HuH-7.5 (cell line): ENCODE measurements at regions not wholly inside any gene's neighbourhood (a gene's known extent, or its start where the extent isn't known, plus 50 kb on each side); places are given as distances from the start of the nearest gene placed in this dataset.
"Not testable (repeated sequence)": the region's sequence is repeated elsewhere in the genome, so short reads cannot be mapped to it uniquely, and the experiment has no call there.

ENCODE experiments used
- DNase-seq: peaks from one replicate; pipeline ENCODE4 v3.0.0; 2011; ENCODE audit warnings: low spot score

DNA sequence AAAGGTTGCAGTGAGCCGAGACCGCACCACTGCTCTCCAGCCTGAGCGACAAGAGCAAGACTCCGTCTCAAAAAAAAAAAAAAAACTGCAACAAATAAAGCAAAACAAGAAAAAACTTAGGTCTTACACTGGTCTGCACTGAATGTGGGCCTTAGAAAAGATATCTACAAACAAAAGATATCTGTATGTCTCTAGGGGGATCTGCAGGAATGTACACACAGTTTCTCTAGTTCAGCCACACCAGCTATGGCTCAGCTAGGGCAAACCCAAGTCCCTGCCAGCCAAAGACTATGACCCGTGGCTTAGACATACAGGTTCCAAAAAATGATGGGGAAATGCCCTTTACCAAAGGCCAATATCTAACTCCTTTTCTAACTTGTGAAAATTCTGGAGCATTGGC, 202.4 kb upstream of the KAZN start:
- no peak for DNase-seq

DNA sequence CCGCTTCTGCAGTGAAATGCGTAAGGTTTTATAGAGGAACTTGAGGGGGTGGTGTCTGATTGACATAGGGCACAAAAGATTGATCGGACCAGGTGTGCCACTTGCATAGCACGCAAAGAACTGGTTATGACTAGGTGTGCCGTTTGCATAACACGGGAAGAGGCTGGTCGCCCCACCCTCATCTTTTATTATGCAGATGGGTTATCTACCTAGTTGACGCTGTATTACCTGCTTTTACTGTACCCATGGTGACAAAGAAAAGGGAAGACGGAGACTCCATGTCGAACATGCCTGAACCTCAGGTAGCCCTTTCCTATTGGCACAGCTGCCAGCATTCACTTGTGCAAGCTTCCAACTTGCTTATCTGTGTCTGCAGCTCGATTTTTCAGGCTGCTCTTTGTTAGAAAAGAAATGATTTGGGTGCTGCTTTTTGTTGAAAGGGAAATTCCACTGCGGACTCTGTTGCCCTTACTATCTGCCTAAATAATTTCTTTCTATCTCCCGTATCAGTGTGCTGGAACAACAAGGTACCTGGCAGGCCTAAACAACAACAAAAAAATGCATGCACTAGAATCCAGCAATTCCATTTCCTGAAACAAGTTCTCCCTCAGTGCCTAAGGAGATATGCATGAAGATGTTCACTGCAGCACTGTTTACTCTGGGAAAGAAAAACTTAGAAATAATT, 194.4 kb upstream of the KAZN start:
- DNase-seq: no peak

DNA sequence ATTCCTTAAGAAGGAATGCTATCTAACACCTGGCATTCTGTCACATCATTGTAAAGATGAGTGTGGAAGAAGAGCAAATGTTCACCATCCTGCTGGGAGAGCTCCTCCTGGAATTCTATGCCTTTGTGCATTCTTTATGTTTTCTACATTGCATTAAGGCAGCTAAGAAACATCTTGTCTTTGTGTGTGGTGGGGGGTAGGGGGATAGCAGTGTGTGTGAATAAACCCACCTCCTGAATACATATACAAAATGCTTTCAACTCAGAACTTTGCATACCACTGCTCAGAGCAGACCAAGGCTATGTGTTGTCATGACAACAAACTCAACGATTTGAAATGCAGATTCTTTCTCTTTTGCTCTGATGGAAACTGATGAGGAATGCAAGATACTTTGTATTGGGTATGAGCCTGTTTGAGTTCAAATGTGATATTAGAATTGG, 193.6 kb upstream of the KAZN start:
- DNase-seq: no peak

DNA sequence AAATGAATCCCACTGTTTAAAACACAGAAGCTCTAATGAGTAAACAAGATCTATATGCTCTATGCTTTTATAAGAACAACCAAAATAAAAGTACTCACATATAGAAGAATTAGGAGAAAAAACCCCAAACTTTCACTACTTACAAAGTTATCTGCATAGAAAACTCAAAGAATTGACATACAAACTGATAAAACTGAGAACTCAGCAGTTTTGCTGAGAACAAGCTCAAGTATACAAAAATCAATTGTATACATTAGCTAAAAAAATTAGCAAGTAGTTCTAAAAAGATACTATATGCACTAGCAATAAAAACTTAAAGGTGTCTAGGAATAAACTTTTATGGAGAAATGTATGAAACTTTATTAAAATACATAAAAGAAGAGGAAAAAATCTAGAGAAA, 186.2 kb upstream of the KAZN start:
- no peak for DNase-seq

DNA sequence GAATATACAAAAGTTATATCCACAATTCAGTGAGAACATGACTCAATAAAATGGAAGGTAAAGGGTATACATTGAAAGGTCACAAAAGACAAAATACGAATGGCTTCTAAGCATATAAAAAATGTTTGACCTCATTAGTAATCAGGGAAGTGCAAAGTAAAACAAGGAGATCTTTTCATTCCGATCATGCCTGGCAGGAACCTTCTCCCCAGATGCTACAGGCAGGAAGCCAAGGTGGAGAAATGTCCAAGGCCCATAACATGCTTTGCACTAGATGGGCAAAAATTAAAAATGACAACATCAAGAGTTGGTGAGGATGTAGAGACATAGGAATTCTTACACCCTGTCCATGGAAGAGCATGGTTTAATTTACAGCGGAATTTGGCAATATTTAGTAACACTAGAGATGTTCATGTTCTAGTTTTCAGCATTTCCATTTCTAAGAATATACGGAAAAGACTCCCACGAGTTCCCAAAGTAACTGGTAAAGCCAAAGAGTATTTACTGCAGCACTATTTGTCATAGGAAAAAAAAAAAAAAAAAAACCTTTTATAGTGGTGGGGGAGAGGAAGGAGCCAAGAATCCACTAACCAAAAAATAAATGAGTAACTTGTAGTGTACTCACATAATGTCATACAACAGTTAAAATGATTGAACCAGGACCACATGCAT, 184.5 kb upstream of the KAZN start:
- DNase-seq: no peak

DNA sequence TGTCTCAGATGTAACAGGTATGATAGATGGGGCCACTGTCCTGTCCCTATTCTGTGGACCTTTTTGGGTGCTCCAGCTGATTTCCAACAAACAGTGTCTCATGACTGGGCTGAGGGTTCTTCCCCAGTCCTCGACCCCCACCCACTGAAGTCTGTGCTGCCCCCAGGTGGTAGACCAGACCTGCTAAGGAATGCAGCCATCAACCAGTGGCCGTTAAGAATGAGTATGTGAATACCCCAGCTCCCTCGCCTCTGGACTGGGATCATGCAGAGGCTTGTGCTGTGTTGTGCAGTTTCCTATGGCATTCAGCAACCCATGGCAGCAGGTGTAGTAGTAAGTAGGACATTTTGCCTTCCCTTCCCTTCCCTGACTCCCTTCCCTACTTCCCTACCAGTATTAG, 183.1 kb upstream of the KAZN start:
- no peak for DNase-seq

DNA sequence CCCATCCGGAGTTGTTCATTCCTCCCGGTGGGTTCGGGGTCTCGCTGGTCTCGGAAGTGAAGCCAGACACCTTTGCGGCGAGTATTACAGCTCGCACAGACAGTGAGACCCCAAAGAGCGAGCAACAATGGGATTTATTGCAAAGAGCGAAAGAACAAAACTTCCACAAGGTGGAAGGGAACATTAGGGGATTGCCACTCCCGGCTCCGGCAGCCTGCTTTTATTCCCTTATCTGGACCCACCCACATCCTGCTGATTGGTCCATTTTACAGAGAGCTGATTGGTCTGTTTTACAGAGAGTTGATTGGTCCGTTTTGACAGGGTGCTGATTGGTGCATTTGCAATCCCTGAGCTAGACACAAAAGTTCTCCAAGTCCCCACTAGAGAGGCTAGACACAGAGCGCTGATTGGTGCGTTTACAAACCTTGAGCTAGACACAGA, 178.7 kb upstream of the KAZN start:
- DNase-seq: not testable (repeated sequence)

DNA sequence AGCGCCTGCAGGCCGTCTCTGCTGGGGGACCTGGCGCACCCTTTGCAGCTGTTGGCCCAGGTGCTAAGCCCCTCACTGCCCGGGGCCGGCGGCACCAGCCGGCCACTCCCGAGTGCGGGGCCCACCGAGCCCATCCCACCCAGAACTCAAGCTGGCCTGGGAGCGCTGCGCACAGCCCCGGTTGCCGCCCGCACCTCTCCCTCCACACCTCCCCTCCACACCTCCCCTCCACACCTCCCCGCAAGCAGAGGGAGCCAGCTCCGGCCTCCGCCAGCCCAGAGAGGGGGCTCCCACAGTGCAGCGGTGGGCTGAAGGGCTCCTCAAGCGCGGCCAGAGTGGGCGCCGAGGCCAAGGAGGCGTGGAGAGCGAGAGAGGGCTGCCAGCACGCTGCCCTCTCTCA, 177.8 kb upstream of the KAZN start:
- DNase-seq: no peak

DNA sequence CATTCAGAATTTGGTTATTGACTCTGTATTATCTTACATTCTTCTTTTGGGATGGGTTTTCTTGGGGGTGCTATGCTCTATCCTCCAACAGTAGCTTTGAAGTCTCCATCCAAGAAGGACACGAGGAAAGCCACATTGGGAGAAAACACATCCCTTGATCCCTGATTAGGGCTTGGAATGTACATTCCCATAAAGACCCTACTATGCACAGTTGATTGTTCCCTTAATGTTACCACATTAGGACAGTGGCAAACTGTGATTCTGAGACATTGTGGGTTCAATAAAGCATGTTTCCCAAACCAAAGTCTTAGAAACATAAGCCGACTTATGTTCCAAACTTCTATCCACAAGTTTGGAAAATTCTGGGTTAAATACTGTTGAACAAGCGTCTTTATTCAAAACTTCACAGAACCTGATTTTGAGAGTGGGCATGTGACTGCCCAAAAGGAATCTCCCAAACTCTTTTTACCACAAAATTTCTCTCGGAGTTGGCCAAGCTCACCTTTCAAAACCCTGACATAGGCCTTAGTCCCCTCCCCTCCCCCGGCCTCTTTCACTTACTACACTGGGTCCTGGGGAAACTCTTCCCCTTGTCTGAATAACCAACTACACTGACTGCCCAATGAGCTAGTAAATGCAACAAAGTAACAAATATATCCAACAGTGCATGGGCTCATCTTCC, 177.0 kb upstream of the KAZN start:
- no peak for DNase-seq

DNA sequence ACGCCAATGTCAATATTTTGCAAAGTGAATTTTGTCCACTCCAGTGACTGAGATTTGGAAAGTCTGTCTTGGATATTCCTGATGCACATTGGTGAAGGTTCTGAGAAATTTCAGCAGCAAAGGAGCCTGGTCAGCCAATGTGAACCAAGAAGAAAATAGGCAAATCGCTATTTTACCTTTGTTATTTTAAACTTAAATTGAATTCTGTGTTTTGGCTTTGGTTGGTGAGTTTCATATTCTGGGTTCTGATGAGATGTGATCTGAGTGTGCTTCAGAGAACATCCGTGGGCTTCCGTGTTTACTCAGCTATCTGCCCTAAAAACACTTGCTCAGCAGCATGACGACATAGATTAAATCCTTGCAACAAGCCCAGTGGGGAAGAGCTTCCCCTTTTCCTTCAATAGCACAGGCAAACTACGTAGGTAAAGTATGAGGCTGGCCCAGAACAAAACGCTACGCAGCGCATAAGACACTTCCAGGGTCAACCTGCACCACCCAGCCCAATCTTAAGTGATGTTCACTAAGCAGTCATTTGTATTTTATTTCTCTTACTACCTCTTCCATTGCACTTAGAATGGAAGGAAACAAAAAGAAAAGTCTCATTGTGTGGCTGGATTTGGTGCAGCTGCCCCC, 176.4 kb upstream of the KAZN start:
- DNase-seq: no peak

DNA sequence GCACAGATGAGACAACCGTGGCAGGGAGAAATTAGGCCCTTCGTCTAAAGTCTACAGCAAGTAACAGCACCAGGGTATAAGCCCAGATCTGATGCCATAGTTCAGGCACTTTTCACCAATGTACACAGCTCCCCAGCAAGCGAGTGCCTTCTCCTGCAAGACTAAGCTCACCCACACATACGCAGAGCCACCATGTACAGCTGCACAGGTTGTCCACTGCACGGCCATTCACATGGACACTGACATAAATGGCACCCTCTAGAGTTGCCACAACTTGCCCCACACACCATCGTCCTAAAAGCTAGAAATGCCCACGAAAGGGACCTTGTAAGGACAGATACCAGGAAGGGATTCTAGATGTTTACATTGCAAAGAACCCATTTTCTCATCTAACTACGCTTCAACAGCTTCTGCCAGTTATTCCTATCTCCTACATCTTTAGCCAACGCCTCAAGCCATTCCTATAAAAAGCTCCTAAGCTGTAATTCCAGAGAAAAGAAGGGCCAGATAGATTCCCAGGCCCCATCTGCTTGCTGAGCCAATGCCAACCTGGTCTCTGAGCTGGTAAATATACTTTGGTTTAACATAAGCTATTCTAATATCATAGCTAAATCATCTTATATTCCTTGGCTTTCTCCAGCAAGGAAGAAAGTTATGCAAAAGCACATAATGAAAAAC, 174.0 kb upstream of the KAZN start:
- no peak for DNase-seq

DNA sequence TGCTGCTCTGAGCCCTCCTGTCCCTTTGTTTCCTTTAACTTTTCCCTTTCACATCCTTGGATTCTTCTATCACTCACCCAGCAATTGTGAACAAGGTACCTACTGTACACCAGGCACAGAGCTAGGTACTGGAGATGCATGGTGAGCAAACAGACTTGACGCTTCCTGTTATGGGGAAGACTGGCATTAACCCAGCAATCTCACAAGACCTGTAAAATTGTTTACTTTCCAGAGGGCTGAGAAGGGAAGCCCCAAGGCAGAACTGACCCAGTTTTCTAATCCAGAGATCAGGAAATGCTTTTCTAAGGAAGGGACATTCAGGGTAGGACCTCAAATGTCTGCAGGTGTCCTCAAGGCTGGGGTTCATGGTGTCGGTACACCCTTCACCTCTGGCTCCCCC, 171.6 kb upstream of the KAZN start:
- DNase-seq: no peak

DNA sequence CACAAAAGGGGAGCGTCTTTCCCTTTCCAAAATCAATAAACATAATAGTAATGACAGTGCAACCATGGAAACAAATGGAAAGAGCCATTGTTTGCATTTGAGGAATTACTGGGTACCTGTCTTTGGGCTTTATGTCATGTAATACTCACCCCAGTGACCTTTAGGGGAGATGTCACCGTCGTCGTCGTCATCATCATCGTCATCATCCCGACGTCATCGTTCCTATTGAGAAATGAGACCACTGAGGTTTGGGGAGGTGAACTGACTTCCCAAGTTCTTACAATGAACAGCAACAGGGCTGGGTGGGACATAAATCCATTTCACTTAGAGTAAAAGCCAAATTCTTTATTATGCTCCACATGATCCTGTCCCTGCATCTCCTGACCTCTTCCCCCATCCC, 168.9 kb upstream of the KAZN start:
- no peak for DNase-seq

DNA sequence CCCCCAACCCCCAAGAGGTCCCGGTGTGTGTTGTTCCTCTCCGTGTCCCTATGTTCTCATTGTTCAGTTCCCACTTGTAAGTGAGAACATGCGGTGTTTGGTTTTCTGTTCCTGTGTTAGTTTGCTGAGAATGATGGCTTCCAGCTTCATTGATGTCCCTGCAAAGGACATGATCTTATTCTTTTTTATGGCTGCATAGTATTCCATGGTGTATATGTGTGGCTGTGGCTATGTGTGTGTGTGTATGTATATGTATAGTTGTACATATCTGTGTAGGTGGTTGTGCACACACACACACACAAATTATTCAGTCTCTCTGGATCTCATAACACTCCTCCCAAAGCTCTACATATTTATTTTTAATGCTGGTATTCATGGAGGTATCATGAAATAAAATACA, 165.8 kb upstream of the KAZN start:
- not testable (repeated sequence) for DNase-seq

DNA sequence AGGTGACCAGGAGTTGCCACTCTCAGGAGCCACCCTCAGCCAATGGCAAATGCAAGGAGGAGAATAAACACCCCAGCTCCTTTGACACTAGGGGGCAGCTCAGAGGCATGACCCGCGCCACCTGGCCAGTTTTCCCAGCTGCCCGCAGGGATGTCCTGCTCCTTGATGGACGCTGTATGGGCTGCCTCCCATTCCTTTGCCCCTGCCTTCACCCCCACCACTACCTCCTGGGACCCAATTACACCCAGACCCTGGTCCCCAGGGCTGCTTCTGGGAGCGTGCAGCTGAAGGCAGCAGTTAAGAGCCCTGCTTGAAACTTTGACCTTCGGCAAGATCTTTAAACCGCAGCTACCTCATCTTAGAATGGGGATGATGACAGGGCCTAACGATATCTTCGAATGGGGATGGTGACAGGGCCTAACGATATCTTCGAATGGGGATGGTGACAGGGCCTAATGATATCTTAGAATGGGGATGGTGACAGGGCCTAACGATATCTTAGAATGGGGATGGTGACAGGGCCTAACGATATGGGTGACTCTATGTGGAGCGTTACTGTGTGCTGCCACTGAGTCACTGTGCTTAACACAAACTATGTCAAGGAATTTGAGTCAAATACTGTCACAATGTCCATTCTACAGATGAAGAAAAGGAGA, 163.0 kb upstream of the KAZN start:
- DNase-seq: peak; percentile 26

DNA sequence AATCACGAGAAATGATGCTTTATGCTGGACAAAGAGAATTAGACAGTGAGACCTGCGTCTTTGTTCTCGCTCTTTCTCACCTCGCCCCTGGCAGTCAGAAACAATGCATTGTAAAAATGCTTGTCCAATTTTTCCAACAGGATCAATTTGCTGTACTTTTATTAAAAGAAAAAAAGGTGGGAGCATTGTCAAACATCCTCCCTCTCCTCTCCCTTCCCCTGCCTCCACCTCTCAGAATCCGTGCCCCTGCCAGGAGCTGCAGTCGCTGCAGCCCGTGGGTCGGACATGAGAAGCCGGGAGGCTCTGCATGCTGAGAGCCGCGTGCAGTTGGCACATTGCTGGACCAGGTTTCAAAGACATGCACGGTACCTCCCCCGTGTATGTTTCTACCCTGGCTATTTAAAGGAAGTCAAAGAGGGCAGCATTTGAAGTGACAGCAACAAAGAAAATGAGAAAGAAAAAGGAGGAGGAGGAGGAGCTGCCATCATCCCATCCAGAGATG, 161.0 kb upstream of the KAZN start:
- DNase-seq: no peak

DNA sequence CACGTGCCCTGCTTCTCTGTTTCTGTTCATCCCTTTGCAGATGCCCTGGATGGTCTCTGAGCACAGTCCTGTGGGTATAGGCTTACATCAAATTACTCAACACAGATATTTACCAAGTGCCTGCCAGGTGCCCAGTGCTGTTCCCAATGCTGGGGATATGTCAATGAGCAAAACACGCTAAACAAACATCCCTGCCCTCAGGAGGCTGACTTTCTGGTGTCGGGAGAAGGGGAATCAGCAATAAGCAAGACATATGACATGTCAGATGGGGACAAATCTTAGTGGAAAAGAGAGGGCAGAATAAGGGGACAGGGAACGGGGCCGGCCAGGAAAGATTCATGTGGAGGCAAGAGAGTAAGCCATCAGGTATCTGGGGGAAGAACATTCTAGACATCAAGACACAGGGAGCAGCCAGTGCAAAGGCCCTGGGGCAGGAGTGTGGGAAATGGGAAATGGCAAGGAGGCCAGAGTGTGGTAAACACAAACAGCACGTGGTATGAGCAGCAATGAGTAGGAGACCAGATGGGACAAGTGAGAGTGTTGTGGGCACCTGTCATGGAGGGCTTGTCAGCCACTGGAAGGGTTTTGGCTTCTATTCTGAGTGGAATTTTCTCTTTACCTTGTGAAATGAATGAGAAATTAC, 160.2 kb upstream of the KAZN start:
- DNase-seq: no peak

DNA sequence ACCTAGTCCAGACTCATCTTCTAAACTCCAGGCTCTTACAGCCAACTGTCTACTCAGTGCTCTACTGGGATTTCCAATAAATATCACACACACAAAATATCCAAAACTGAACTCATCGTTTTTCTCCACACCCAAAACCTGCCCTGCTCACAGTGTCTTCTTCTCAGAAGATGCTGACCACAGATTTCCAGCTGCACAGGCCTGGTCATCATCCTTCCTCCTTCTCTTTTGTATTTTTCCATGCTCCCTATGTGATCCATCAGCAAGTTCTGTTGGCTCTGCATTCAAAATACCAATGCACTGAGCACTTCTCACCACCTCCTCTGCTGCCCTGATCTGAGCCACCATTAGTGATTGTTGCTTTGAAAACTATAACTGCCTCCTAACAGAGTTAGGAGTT, 159.5 kb upstream of the KAZN start:
- no peak for DNase-seq

DNA sequence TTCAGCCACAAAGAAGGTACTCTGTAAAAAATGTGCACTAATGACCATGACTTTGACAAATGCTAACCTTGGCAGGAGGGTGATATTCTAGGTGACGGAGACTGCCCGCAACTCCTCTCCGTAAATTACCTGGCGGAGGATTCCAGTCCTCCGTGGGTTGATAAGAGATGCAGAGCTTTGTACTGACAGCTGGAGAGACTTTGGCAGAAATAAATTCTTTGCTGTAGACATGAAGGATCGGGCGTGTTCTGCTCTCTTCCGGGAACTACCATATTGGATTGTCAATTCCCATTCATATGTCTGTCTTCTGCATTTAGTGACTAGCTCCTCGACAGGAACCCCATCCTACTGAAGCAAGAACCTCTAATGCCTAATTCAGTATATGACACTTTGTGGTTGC, 158.3 kb upstream of the KAZN start:
- no peak for DNase-seq

DNA sequence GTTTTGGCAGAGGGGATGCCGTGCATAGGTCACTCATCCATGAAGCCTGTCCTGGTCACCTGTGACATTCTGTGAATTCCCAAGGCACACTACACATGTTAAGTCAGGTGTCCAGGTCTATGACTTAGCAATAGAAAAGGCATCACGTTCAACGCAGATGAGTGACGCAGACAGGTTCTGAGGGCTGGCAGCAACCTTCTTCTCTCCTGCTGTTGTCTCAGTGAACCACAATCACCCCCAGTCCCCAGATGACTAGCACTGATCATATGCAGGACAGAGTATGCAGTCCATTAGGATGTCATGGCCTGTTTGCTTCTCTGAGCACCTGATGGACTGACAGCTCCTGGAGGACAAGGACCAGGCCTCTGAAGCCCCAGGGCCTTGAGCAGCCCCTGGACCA, 157.8 kb upstream of the KAZN start:
- no peak for DNase-seq

DNA sequence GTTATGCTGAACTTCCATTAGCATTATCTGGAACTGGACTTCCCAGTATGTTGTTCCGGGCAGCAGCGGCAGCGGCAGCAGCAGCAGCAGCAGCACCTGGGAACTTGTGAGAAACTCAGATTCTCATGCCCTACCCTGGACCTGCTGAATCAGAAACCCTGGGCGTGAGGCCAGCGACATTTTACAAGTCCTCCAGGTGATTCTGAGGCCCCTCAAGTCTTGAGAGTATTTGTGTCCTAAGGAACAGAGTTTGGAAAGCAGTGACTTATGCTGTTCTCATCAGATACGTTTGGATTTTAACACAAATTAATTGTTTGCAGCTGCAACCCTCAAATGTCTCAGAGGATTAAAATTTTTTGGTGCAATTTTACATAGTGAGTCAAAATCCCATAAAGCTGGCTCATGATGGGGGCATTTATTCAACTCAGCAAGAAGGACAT, 157.2 kb upstream of the KAZN start:
- DNase-seq: no peak
